EL (cell line): ENCODE measurements at regions not wholly inside any gene's neighbourhood (a gene's known extent, or its start where the extent isn't known, plus 50 kb on each side); places are given as distances from the start of the nearest gene placed in this dataset.
A peak's percentile ranks its signal among the peaks of the same experiment; 100 is the strongest.

Experiments used
- DNase-seq: peaks from one replicate; pipeline ENCODE4 v3.0.0-alpha.2; 2016

DNA sequence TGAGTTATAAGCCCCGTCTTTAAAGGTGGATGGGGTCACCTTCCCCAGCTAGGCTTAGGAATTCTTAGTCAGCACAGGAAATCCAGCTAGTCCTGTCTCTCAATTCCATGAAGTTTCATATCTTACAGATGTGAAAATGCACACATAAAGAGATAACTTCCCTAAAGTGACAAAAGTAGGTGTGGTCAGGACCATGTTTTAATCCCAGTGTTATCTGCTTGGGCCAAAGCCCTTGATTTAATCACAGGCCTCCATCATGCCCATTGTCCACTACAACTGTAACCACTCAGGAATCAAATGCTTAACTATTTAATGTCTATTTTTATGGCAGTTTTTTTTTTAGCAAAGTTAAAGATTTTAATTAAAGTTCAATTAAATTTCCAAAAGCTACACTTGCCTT, 194.4 kb upstream of the BTG1 start:
- DNase-seq: no peak

DNA sequence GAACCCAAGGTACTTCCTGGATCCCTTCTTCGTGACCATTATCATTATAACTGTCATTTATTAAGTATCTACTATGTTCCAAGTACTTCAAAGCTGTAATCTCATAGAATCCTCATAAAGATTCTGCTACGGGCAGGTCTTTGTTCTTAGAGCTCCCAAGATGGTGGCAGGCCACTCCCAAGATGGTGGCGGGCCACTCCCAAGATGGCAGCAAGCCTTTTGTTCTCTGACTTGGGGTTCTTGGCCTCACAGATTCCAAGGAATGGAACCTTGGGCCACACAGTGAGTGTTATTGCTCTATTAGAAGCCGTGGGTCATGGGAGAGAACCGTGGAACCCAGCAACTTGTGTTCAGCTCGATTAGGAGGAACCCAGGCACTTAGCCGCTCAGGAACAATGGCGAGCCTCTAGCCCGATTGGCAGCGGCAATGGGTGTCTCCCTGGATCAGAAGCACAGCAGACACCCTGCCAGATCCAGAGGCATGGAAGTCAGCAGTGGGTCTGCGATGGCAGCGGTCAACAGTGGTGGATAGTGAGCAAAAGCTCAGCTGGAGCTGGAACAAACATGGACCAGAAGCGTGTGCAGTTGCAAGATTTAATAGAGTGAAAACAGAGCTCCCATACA, 193.7 kb upstream of the BTG1 start:
- no peak for DNase-seq

DNA sequence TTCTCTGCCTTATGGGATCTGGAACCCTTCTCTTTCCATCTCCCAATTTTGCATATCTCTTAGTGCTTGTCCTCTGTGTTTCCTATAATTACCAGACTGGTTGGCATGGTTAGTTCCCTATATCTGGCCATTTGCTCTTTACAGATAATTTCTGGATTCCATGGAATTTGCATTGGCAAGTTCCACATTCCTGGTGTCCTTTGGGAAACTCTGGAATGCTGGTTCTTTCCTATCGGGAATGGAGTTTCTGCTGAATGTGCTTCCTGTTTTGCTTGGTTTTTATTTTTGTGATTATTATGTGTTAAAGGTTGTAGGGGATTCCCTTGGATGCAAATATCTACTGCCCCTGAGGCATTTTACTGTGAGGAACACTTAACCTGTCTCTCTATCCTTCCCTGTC, 193.0 kb upstream of the BTG1 start:
- DNase-seq: peak; percentile 2

DNA sequence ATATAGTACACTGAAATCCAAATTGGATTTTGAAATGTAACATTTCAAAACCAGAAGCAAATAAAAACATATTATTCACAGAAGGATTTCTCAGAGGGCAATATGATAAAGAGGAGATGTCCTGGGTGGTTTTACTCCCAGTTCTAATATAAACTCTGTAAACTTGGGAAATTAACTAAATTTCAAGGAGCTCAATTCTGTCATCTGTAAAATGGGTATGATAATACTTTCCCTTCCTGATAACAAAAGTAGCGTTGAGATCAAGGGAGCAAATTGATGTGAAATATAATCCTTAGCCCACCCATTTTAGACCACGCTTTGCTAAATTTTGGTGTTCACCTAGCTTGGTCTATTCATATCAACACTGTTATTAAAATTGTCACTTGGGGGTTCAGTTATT, 192.5 kb upstream of the BTG1 start:
- no peak for DNase-seq

DNA sequence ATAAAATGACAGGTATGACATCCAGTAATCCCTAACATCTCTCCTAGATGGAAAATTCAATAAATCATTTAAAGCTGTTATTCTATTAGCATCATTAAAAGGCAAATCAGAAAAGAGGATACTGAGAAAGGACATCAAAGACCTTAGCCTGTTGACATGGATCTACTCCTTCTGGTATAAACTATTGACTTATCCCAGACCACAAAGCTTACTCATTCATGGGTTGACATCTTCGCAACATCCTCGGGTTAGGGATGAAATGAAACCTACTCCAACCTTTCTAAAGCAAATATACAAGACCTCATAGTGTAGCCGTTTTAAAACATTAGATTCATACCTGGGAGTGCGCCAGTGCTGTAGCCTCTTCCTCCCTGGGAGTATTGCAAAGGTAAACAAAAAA, 191.5 kb upstream of the BTG1 start:
- DNase-seq: no peak

DNA sequence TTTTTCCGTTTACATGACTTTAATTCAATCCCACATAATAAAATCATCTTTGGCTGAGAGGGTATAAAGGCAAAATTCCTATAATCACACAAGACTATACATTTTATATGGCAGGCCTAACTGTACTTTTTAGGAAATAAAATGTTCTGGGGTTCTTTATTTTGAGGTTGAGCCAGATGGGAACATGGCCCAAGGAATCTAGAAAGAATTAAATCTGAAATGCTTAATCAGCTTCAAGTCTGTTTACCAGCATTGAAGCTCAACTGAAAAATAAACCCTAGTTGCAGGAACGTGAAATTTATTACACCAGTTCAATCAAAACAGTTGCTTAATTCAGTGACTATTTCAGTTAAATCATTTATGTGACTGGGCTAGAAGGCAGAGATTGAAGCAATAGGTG, 191.0 kb upstream of the BTG1 start:
- no peak for DNase-seq

DNA sequence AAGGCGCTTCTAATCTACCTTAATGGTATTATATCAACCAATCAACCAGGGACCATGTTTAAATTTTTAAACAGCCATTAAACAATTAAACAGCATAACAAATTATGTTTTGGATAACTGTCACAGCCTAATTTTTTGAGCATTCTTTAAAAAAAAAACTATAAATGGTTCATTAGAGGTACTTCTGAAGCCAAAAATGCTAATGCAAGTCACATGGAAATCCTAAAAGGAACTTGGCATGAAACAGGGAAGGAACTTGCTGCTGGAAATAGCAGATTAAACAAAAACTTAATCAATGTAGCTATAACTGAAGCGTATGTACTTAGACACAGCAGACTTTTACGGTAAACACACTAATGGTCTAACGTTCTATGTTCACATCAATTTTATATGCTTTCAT, 190.2 kb upstream of the BTG1 start:
- no peak for DNase-seq

DNA sequence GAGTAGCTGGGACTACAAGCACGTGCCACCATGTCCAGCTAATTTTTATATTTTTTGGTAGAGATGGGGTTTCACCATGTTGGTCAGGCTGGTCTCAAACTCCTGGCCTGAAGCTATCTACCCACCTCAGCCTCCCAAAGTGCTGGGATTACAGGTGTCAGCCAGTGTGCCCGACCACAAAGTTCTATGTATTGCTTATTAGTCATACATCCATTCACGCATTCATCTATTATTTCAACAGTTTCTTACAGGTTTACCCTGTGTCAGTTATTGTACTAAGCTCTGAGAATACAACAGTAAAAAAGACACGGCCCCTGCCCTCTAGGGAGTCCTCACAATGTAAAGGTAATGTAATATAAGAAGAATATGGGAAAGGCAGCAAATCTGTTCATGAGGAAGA, 188.9 kb upstream of the BTG1 start:
- no peak for DNase-seq

DNA sequence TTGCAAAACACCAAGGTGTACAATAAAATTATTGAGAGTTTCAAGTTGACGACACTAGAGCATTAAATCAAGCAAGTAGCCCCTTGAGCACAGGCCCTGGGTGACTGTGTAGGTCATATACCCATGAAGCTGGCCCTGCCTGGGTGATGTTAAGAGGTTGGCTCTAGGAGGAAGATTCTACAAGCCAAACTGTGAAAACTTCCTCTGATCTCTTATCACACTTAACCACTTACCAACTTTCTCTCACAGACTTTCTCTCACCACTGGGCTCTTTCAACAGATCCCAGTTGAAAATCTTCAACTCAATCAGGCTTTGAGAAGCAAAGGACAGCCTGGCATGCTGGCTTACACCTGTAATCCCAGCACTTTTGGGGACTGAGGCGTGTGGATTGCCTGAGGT, 186.9 kb upstream of the BTG1 start:
- no peak for DNase-seq

DNA sequence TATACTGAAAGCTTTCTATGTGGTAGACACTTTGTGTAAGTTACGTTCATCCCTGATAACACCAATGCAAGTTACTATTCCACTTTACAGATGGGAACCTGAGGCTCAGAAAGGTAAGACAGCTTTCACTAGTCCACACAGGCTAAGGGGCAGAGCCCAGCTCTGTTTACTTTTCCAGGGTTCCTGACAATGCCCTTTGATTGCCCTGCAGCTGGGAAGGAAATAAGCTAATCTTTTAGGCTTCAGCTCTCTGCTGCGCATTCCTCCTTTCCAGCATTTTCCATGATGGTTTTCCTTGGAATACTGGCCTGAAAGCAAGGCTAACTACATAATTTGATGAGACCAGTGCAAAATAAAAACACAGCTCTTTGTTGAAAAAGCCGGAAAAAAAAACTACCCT, 185.7 kb upstream of the BTG1 start:
- no peak for DNase-seq

DNA sequence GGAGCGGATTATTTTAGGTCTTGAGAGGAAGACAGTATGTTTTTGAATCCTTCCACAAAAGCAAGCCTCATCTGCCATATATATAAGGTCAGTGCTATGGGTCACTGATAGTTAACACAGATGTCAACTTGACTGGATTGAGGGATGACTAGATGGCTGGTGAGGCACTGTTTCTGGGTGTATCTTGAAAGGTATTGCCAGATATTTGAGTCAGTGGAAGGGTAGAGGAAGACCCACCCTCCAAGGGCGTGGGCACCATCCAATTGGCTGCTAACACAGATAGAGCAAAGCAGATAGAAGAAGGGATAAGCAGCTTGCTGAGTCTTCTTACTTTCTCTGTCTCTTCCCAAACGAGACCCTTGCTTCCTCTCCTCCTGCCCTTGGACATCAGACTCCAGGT, 185.0 kb upstream of the BTG1 start:
- DNase-seq: no peak

DNA sequence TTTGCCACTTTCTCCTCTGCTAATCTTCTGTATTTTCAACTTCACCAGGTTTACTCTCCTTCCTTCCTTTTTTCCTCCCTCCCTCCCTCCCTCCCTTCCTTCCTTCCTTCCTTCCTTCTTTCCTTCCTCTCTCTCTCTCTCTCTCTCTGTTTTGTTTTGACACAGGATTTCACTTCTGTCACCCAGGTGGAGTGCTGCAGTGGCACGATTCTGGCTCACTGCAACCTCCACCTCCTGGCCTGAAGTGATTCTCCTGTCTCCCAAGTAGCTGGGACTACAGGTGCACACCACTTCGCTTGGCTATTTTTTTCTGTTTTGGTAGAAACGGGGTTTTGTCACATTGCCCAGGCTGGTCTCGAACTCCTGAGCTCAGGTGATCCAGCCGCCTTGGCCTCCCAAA, 181.2 kb upstream of the BTG1 start:
- no peak for DNase-seq

DNA sequence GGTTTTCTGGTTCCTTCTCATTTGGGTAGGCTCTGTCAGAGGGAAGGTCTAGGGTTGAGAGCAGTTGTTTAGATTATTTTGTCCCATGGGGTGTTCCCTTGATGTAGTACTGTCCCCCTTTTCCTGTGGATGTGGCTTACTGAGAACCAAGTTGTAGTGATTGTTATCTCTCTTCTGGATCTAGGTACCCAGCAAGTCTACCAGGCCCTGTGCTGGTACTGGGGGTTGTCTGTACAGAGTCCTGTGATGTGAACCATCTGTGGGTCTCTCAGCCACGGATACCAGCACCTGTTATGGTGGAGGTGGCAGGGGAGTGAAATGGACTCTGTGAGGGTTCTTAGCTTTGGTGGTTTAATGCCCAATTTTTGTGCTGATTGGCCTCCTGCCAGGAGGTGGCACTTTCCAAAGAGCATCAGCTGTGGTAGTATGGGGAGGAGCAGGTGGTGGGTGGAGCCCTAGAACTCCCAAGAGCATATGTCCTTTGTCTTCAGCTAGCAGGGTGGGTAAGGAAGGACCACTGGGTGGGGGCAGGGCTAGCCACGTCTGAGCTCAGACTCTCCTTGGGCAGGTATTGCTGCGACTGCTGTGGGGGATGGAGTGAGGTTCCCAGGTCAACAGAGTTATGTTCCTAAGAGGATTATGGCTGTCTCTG, 179.3 kb upstream of the BTG1 start:
- no peak for DNase-seq

DNA sequence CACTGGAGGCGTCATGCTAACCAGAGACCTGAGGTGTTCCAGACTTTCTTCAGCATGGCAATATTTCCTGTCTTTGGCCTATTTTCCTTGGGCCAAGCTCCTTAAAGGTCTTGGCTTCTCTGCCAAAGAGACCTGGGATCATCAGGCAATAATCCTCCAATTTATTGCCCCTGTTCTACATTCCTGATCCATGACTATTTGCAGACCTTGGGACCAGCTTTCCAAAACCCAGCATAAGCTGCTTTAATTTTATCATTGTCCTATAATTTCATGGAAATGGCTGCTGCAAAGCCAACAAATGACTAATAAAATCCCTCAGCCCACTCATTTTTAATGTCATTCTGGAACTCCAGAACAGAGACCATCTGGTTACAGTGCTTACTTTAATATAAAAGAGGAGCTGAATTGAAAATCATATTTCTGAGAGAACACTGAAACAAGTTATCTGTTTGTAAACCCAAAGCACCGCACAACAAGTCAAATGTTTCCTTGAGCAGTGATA, 166.9 kb upstream of the BTG1 start:
- DNase-seq: peak; percentile 5

DNA sequence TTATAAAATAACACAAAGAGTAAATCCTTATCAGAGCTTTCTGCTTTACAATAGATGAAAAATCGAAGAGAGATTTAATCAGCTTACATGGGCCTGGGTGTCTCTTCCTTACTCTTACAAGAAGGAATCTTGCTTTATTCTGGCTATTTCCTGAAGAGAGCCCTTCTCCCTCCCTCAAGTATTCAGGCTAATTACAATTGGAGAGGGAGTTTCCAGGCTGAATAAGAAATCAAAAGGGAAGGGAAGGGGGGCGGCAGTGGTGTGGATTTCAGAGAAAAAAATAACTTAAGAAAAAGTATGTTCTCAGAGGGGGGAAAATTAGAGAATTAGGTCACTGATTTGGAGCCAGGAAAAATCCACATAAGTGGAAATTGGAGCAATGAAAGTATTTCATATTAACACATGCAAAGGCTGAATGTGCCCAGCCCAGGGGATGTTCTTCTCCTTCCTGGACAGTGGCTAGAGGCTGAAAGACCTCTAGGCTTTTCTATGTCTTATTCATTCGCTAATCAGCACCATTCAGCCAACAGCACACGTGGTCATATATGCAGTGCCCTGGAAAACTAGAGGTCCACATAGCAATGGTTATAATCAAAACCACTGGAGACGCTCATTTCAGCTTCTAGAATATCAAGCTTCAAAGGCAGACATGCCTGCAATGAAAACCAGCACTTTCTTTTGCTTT, 158.9 kb upstream of the BTG1 start:
- no peak for DNase-seq

DNA sequence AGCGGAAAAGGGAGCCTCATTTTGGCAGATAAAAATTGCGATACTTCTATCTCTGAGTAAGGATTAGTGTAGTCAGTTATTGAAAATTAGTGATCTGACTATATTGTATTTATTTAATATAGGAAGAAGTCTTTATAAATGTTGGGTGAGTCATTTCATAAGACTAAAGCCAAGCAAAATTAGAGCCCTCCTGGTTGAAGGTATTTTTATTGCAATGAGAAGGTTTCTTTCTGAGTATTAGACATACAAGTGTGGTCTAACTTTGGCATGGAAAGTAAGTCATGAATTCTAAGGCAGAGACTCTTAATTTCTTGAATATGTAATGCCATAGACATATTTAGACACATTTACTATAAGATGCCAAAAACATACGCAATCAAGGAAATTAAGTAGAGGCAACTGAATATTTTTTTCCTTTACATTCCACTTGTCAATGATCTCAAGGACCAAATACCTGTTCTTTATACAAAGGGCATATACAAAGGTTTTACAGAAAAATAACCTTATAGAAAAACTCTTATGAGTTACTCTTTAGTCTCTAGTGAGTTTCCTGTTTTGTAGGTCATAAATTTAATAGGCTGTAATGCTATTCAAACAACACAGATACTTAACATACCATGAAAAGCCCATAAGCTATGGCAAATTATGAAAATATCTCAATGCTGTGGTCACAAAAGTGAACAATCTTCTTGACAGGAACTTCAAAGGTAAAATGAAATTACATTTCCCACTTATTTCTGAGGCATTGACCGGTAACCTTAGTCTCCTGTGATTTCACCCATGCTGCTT, 156.6 kb upstream of the BTG1 start:
- DNase-seq: no peak

DNA sequence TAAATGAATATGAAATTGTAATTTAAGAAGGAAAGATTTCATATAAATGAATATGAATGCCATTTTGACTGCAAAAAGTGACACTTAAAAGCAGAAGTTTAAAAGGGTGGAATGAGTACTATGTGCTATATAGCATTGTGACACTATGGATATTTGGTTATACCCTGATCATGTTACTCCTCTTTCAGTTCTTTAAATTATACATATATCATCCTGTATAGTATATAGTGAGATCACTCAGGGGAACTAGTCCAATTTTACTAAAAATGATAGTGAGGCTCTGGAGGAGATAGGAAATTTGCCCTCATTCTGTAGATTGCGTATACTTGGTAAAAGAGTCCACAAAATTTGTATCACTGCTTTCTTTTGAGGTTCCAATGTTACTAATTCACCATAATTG, 155.7 kb upstream of the BTG1 start:
- DNase-seq: no peak

DNA sequence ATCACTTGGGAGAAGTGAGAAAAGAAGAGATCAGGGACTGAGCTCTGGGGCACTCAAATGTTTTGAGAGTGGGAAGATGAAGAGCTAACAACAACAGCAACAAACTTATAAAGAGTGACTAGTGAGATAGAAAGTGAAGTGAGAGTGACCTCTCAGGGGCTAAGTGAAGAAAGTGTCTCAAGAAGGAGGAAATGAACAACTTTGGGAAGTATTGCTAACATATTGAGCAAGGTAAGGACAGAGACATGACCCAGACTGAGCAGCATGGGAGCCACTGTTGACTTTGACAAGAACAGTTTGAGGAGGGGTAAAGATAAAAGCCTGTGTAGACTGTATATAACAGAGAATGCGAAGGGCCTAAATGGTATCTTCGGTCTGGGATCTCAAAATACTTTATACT, 155.1 kb upstream of the BTG1 start:
- DNase-seq: no peak

DNA sequence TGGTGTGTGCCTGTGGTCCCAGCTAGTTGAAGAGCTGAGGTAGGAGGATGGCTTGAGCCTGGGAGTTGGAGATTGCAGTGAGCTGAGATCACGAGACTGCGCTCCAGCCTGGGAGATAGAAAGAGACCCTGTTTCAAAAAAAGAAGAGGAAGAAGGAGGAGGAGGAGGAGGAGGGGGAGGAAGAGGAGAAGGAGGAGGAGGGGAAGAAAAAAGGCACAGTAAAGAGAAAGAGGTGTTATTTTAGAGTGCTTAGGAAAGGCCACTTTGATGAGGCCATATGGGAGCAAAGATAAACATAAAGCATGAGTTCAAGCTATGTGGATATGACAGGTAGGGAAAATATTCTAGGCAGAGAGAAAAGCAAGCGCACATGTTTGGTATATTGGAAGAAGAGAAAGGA, 154.1 kb upstream of the BTG1 start:
- DNase-seq: no peak

DNA sequence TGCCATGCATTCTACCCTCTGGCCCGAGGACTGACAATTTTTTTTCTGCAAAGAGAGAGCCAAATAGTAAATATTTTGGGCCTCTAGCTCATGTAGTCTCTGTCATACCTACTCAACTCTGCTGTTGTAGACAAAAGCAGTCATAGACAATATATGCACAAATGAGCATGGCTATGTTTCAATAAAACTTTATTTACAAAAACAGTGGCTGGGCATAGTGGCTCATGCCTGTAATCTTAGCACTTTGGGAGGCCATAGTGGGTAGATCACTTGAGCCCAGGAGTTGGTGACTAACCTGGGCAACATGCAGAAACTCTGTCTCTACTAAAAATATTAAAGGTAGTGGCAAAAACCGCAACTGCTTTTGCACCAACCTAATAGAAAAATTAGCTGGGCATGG, 153.7 kb upstream of the BTG1 start:
- no peak for DNase-seq

DNA sequence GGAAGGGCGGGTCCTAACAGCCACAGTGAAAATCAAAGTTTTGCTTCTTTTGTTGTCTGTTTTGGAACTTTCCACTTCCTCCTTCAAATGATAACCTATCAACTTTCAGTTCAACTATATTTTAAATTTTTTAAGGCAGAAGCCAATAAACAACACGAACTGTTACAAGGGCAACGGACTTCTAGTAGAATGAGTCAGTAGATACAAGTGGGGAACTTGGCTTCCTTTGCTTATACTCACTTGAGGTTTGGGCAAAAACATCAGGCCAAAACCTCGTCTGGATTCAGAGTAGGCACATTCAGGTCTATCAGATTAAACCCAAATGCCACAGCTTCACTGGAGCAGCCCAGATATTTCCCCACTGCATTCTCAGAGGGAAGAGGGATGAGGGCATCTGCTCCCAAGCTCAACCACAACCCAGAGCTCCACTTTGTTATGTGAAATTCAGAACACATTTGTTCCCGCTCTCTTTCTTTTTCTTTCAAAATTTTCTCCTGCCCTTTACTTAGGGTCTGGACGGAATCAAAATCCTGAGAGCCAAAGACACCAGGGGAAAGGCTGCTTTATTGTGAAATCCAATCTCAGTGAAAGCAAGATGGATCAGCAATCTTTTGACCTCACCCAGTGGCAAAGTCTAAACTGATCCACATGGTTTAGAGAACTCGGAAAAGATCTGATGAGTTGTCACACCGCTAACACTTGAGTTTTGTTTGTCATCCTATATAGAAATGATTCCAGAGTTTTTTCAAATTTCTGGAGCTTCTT, 152.5 kb upstream of the BTG1 start:
- peak; percentile 54 for DNase-seq

DNA sequence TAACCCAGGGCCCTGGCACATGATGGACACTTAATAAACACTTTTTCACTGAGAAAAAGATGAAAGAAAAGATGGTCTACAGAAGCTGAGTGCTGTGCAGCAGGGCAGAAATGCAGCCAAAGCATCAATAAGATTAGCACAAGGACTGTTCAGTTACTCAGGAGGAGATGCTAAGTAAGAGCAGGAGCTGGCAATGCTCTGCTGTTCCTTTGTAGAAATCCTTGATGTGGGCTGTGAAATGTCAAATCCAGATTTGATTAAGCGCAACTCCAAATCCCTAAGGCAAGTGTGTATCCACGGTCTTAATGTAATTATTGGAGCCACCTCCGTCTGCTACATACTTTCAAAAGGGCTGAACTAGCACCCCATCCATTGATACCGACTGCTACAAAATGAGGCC, 151.8 kb upstream of the BTG1 start:
- no peak for DNase-seq

DNA sequence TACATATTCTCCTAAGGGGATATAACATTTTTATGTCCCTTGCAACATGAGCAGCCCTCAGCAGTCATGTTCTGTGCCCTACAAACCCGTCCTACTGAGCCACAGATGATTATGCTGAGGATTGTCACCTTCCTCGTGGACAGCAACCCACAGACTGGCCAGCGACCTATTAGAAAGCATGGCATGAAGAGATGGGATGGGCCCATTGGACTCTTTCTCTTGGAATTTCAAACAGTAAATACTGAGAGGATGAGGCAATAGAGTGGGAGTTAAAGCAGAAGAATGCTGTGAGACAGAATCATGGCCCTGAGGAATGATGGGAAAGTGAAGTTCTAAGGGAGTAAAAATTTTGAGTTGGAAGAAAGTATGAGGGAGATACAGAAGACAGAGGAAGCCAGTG, 149.9 kb upstream of the BTG1 start:
- no peak for DNase-seq
